Sigmoid colon (tissue), 4 donors: ENCODE measurements at regions not wholly inside any gene's neighbourhood (a gene's known extent, or its start where the extent isn't known, plus 50 kb on each side); places are given as distances from the start of the nearest gene placed in this dataset.

ENCODE experiments used
- EP300 ChIP-seq, 4 donors: sonication (generic); formaldehyde crosslinking; IDR thresholded peaks; one replicate each; pipeline ENCODE4 v1.6.1; 2017; ENCODE audit warnings: antibody characterized with exemption in 4 of 4
- POLR2A ChIP-seq, 2 donors: fragments of 450-650 bp; IDR thresholded peaks; one replicate each; pipeline ENCODE4 v1.6.1; 2016; ENCODE audit warnings: antibody characterized with exemption in 2 of 2, mild to moderate bottlenecking in 2 of 2, moderate library complexity in 2 of 2
- TF ChIP-seq, protein P1 (sequence below), 4 experiments: fragments of 450-650 bp in 3 of 4; fragments of 200-600 bp in 1 of 4; IDR thresholded peaks; one replicate each; pipeline ENCODE4 v1.5.1; 2016 to 2019; ENCODE audit warnings: antibody characterized with exemption in 4 of 4, mild to moderate bottlenecking in 3 of 4, moderate library complexity in 2 of 4

DNA sequence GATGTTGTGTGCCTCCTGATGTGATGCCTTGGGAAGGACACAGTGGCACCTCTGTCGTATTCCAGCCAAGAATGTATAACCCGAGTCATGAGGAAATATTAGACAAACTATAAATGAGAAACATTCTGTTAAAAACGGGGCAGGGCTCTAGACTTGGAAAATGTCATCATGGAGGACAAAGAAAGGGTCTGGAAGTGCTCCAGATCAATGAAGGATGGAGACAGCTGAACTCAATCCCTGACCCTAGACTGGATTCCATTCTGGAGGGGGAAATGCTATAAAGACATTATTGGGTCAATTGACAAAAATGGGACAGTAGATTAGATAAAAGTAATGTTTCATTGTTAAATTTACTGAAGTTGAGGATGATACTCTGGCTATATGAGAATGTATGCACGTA, 92.1 kb downstream of the SLC4A3 start:
- TF ChIP-seq EP300 (IDR thresholded peaks at IDR 0.05) (no peak), POLR2A (IDR thresholded peaks at IDR 0.05) (no peak)
- TF ChIP-seq, protein P1, sequence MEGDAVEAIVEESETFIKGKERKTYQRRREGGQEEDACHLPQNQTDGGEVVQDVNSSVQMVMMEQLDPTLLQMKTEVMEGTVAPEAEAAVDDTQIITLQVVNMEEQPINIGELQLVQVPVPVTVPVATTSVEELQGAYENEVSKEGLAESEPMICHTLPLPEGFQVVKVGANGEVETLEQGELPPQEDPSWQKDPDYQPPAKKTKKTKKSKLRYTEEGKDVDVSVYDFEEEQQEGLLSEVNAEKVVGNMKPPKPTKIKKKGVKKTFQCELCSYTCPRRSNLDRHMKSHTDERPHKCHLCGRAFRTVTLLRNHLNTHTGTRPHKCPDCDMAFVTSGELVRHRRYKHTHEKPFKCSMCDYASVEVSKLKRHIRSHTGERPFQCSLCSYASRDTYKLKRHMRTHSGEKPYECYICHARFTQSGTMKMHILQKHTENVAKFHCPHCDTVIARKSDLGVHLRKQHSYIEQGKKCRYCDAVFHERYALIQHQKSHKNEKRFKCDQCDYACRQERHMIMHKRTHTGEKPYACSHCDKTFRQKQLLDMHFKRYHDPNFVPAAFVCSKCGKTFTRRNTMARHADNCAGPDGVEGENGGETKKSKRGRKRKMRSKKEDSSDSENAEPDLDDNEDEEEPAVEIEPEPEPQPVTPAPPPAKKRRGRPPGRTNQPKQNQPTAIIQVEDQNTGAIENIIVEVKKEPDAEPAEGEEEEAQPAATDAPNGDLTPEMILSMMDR (IDR thresholded peaks at IDR 0.05): no peak
